Esophagus muscularis mucosa (tissue), 3 donors: ENCODE measurements at regions not wholly inside any gene's neighbourhood (a gene's known extent, or its start where the extent isn't known, plus 50 kb on each side); places are given as distances from the start of the nearest gene placed in this dataset.

Experiments used
- POLR2A ChIP-seq: fragments of 450-650 bp; IDR thresholded peaks from one replicate; pipeline ENCODE4 v1.6.1; 2017; ENCODE audit warnings: antibody characterized with exemption, moderate library complexity, mild to moderate bottlenecking, low read depth
- TF ChIP-seq, protein P1 (sequence below), 3 experiments: fragments of 200-600 bp in 2 of 3; fragments of 450-650 bp in 1 of 3; sonication (generic) in 2 of 3; IDR thresholded peaks; one replicate each; pipeline ENCODE4 v1.5.1; 2017 to 2019; ENCODE audit warnings: antibody characterized with exemption in 3 of 3, mild to moderate bottlenecking in 2 of 3, moderate library complexity in 1 of 3

DNA sequence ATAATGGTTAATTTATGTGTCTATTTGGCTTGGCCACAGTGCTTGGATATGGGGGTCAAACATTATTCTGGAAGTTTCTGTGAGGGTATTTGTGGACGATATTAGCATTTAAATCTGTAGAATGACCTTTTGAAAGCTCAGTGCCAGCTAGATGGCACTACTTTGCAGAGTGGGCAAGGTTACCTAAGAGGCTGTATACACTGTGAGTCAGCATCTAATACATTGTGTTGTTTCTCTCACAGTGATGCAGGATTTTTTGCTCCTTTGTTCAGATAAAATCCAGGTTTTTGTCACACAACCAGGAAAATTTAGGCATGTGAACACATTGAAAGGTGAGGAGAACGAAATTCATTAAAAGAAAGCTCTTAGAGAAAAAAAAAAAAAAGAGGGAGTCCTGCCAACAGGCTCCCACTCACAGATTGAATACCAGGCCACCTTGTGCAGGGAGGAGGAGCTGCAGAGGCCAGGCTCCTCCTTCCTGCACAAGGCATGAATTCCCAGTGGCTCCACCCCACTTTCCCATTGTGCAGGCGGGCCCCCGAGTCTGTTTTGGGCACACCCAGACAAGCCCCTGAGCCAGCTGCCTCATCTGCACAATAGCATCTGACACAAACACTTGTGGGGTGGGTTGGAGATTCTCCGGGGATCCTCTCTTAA is 551.0 kb upstream of the ATXN8OS start:
- TF ChIP-seq, protein P1, sequence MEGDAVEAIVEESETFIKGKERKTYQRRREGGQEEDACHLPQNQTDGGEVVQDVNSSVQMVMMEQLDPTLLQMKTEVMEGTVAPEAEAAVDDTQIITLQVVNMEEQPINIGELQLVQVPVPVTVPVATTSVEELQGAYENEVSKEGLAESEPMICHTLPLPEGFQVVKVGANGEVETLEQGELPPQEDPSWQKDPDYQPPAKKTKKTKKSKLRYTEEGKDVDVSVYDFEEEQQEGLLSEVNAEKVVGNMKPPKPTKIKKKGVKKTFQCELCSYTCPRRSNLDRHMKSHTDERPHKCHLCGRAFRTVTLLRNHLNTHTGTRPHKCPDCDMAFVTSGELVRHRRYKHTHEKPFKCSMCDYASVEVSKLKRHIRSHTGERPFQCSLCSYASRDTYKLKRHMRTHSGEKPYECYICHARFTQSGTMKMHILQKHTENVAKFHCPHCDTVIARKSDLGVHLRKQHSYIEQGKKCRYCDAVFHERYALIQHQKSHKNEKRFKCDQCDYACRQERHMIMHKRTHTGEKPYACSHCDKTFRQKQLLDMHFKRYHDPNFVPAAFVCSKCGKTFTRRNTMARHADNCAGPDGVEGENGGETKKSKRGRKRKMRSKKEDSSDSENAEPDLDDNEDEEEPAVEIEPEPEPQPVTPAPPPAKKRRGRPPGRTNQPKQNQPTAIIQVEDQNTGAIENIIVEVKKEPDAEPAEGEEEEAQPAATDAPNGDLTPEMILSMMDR (IDR thresholded peaks at IDR 0.05): no peak
- no peak for TF ChIP-seq POLR2A
